ENCODE measurements at regions not wholly inside any gene's neighbourhood (a gene's known extent, or its start where the extent isn't known, plus 50 kb on each side); places are given as distances from the start of the nearest gene placed in this dataset.

GRCh38 chr5:93327605-93328004 lies 253.4 kb downstream of the NR2F1-AS1 start:
- Histone ChIP-seq H3K27me3 (ENCODE audit: insufficient read depth, low read length) (no peaks in the 10 kb centered on the region), H3K79me2 (ENCODE audit: insufficient read depth, low read length) (no peaks in the 10 kb centered on the region), H3F3A (ENCODE audit: insufficient read depth, low read length) (no peaks in the 10 kb centered on the region), H3K9me2 (ENCODE audit: low read depth, low read length) (no peaks in the 10 kb centered on the region), H3K36me3 (ENCODE audit: insufficient read depth, low read length) (no peaks in the 10 kb centered on the region), H3K27ac (ENCODE audit: low read depth, low read length, poor library complexity, severe bottlenecking) (no peak overlapping the region), H3K9ac (ENCODE audit: low read length) (no peak overlapping the region), H3K4me3 (ENCODE audit: low read depth, low read length, poor library complexity, severe bottlenecking) (no peak overlapping the region), H4K20me1 (ENCODE audit: insufficient read depth, low read length) (no peaks in the 10 kb centered on the region), H3K9me3 (ENCODE audit: low read length) (no peaks in the 10 kb centered on the region), H3K4me2 (ENCODE audit: low read length) (no peak overlapping the region), H2AFZ (ENCODE audit: low read length) (no peak overlapping the region), H3K4me1 (ENCODE audit: insufficient read depth, low read length, severe bottlenecking) (no peaks in the 10 kb centered on the region)
- no peak for TF ChIP-seq CTCF (IDR thresholded peaks at IDR 0.05; ENCODE audit: low read length)
- no peak for TF ChIP-seq EZH2 (IDR thresholded peaks at IDR 0.05; ENCODE audit: borderline replicate concordance, low read length)

GRCh38 chr5:93325946-93326345 lies 255.1 kb downstream of the NR2F1-AS1 start:
- TF ChIP-seq EZH2 (IDR thresholded peaks at IDR 0.05; ENCODE audit: borderline replicate concordance, low read length) (no peak), CTCF (IDR thresholded peaks at IDR 0.05; ENCODE audit: low read length) (no peak)
- Histone ChIP-seq H2AFZ (ENCODE audit: low read length) (no peak overlapping the region), H3K9me2 (ENCODE audit: low read depth, low read length) (no peaks in the 10 kb centered on the region), H4K20me1 (ENCODE audit: insufficient read depth, low read length) (no peaks in the 10 kb centered on the region), H3K27ac (ENCODE audit: low read depth, low read length, poor library complexity, severe bottlenecking) (no peak overlapping the region), H3K9me3 (ENCODE audit: low read length) (no peaks in the 10 kb centered on the region), H3K4me2 (ENCODE audit: low read length) (no peak overlapping the region), H3K4me1 (ENCODE audit: insufficient read depth, low read length, severe bottlenecking) (no peaks in the 10 kb centered on the region), H3K79me2 (ENCODE audit: insufficient read depth, low read length) (no peaks in the 10 kb centered on the region), H3K36me3 (ENCODE audit: insufficient read depth, low read length) (no peaks in the 10 kb centered on the region), H3K4me3 (ENCODE audit: low read depth, low read length, poor library complexity, severe bottlenecking) (no peak overlapping the region), H3F3A (ENCODE audit: insufficient read depth, low read length) (no peaks in the 10 kb centered on the region), H3K9ac (ENCODE audit: low read length) (no peak overlapping the region), H3K27me3 (ENCODE audit: insufficient read depth, low read length) (no peaks in the 10 kb centered on the region)

GRCh38 chr5:93322974-93323860 lies 257.8 kb downstream of the NR2F1-AS1 start:
- no peaks in the 10 kb centered on the region for H4K20me1 ChIP-seq (ENCODE audit: insufficient read depth, low read length)
- no peak overlapping the region for H3K4me2 ChIP-seq (ENCODE audit: low read length)
- no peaks in the 10 kb centered on the region for H3K4me1 ChIP-seq (ENCODE audit: insufficient read depth, low read length, severe bottlenecking)
- H3K4me3 ChIP-seq (ENCODE audit: low read depth, low read length, poor library complexity, severe bottlenecking), result no peak overlapping the region
- H3K27me3 ChIP-seq (ENCODE audit: insufficient read depth, low read length), result no peaks in the 10 kb centered on the region
- no peak overlapping the region for H3K9ac ChIP-seq (ENCODE audit: low read length)
- no peaks in the 10 kb centered on the region for H3K36me3 ChIP-seq (ENCODE audit: insufficient read depth, low read length)
- H3K27ac ChIP-seq (ENCODE audit: low read depth, low read length, poor library complexity, severe bottlenecking), result no peak overlapping the region
- H3K79me2 ChIP-seq (ENCODE audit: insufficient read depth, low read length), result no peaks in the 10 kb centered on the region
- H3K9me2 ChIP-seq (ENCODE audit: low read depth, low read length), result no peaks in the 10 kb centered on the region
- H3K9me3 ChIP-seq (ENCODE audit: low read length), result no peaks in the 10 kb centered on the region
- TF ChIP-seq CTCF (IDR thresholded peaks at IDR 0.05; ENCODE audit: low read length), result no peak
- no peak for TF ChIP-seq EZH2 (IDR thresholded peaks at IDR 0.05; ENCODE audit: borderline replicate concordance, low read length)
- H3F3A ChIP-seq (ENCODE audit: insufficient read depth, low read length), result no peaks in the 10 kb centered on the region
- no peak overlapping the region for H2AFZ ChIP-seq (ENCODE audit: low read length)

Data from OCI-LY1 (cell line).